G401.6 (cell line): ENCODE measurements at regions not wholly inside any gene's neighbourhood (a gene's known extent, or its start where the extent isn't known, plus 50 kb on each side); places are given as distances from the start of the nearest gene placed in this dataset.

Experiments
- FAIRE-seq: peaks from 2 replicates; lab custom pipeline; 2012; peaks lifted over from hg19 to GRCh38; lab: Jason Lieb, UNC

GRCh38 chr11:92536883-92537282 is 312.3 kb downstream of the FAT3 start:
- no peak for FAIRE-seq

- FAIRE-seq: no peak
Measured at GRCh38 chr11:92540096-92540495, 315.5 kb downstream of the FAT3 start.

- FAIRE-seq: no peak
Measured at GRCh38 chr11:92545906-92546471, 321.4 kb downstream of the FAT3 start.

DNA sequence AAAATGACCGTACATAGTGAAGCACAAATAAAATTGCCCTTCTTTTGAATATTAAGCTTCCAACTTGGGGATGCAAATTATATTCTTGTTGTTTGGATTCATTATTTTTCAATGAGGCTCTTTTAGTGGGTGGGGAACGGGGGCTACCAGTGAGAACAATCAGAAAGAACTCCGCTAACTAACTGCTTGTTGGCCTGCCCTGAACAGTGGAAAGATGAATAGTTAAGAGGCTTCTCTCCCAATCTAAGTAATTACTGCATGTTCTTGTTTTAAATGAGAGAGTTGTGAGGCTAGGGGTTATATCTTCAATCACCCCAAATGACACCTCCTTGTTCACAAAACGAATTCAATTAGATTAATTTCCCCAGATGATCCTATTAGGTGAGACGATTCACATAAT is 322.0 kb downstream of the FAT3 start:
- no peak for FAIRE-seq

GRCh38 chr11:92550411-92550810 is 325.8 kb downstream of the FAT3 start:
- no peak for FAIRE-seq

GRCh38 chr11:92550871-92551270 is 326.3 kb downstream of the FAT3 start:
- FAIRE-seq: no peak

DNA sequence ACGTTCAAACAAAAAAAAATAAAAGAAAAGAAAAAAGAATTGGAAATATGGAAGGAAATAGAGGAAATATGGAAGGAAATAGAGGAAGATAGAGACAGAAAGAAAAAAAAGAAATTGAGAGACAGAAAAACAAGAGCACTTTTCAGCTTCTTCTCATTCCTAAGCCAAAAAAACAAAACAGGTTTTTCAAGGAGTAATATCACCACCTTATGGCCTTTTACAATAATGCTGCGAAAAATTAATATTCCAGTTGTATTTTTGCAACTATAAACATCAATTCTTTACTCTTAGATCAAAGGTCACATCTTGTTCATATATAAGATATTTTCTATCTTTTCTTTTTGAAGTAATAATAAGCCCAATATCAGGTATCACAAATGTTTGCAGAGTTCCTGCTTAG is 328.3 kb downstream of the FAT3 start:
- FAIRE-seq: no peak

- FAIRE-seq: no peak
Measured at GRCh38 chr11:92554688-92555087, 330.1 kb downstream of the FAT3 start.

DNA sequence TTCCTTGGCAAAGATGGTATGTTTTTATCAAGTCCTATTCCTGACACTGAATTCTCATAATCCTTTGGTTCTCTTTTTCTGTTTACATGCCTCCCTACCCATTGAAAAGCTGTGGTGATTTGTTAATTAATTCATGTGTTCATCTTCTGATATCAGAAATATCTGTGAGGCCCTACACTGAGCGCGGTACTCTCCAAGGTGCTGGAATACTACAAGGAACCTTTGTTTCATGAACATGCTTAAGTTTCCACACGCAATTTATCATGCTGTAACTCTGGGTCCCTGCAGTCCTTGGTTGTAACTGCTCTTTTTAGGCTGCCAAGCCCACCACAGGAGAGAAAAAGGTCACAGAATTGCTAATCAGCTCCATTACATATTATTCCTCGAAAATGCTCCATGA is 331.8 kb downstream of the FAT3 start:
- FAIRE-seq: no peak

GRCh38 chr11:92557879-92558278 is 333.3 kb downstream of the FAT3 start:
- no peak for FAIRE-seq

DNA sequence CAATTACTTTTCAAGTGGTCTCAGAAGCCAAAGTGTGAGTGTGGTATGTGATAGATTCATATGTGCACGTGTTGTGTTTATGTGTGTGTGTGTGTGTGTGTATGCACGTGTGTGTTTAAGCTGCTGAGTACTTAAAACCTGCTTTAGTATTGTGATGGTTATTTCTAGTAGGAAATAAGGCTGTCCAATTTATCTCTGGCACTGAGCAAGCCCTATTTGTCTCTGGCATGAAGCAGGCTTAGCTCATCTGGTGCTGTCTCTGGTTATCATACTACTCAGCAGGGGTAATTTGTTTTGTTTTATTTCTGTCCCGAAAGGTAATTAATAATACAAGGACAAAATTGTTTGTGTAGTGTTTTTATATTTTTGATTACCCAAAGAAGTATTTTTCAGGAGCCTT is 333.7 kb downstream of the FAT3 start:
- no peak for FAIRE-seq

- FAIRE-seq: no peak
Measured at GRCh38 chr11:92569726-92570125, 345.1 kb downstream of the FAT3 start.

DNA sequence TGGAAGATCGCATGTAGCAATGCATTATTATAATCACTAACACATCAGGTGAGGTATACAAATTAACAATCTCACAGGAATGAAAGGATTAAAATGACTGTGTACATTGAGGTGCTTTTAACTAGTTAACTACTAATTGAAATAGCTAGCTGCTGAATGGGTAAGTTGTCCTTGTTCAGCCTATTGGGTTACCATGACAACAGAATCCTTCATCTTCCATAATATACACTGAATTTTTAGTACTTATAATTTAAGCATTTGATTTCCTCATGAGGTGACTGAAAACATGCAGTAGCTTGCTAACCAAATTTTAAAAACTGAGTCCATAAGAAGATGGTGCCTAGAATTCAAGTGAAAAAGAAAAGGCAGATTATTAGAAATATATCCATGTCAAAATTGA is 347.9 kb downstream of the FAT3 start:
- FAIRE-seq: no peak

GRCh38 chr11:92576315-92576714 is 351.7 kb downstream of the FAT3 start:
- no peak for FAIRE-seq

DNA sequence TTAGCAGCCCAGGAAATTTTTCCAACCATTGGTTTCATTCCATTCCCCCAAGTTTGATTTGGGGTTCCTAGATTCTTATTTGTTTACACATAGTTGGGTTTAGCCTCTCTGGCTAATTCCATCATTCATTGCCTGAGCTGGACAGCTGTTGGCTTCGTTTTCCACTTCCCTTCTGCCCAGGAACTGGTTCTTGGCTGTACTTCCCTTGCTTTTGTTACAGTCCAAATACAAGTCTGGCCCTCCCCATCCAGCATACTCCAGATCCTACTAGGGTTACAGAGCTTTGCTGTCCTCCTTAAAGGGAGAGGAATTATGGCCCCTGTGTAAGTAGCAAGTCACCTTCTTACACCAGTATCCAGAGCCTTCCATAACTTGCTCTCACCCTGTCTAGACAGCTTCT is 356.3 kb downstream of the FAT3 start:
- FAIRE-seq: no peak

DNA sequence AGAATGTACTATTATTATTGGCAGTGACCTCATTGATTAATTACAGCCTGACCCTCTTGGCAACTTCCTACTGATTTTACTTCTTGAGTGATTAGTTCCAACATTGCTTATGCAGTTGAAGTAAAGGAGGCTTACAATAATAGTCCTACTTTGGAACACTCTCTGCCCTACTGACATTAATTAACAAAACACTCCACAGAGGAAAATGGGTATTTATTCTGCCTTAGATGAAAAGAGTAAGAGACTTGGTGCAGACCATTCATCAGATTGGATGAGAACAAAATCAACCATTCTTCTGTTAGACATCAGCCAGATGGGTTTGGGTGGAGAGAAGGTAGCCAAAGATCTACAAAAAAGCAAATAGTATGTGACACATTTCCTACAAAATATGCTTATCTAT is 363.8 kb downstream of the FAT3 start:
- FAIRE-seq: no peak

DNA sequence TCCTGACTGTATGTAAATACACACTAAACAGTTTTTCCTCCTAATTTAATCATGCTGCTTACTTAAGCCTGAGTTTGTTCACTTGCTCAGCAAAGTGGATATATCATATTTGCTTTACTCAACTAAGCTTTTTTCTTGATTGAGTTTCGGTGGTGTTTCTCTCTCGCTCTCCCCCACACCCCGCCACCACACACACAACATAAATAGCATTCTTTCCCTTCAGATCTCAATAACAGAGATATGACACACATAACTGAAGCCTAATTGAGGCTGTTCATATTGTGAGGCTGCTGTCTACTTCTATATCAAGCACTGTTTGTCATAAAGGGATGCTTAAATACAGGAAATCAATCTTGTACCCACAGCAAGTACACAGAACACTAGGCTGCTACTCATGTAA is 364.9 kb downstream of the FAT3 start:
- no peak for FAIRE-seq

DNA sequence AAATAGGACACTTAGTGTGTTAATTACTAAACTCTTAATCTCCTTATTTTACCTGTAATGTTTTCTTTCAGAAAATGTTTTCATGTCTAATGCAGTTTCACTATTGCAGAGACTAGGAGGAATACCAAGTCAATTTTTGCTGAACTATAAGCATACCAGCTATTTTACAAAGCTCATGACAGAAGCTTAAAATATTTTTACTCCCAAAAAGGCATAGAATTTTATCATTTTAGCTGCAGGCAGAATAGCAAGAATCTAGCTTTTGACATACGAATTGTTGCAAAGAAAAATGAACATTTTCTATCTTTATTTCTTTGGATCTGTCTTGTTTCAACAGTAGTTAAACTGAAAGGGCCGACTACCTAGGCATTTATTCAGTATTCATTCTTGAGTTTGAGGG is 366.9 kb downstream of the FAT3 start:
- no peak for FAIRE-seq

DNA sequence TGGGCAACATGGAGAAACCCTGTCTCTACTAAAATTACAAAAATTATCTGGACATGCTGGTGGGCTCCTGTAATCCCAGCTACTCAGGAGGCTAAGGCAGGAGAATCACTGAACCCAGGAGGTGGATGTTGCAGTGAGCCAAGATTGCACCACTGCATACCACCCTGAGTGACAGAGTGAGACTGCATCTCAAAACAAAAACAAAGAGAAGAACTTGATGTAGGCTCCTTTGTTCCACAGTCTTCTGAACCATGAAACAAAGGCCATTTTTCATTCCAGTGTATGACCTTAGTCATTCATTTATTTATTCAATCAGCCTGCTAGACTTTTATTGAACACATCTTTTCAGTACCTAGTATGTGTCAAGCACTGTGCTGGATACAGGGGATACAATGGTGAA is 369.6 kb downstream of the FAT3 start:
- no peak for FAIRE-seq

GRCh38 chr11:92595052-92595451 is 370.4 kb downstream of the FAT3 start:
- FAIRE-seq: no peak

DNA sequence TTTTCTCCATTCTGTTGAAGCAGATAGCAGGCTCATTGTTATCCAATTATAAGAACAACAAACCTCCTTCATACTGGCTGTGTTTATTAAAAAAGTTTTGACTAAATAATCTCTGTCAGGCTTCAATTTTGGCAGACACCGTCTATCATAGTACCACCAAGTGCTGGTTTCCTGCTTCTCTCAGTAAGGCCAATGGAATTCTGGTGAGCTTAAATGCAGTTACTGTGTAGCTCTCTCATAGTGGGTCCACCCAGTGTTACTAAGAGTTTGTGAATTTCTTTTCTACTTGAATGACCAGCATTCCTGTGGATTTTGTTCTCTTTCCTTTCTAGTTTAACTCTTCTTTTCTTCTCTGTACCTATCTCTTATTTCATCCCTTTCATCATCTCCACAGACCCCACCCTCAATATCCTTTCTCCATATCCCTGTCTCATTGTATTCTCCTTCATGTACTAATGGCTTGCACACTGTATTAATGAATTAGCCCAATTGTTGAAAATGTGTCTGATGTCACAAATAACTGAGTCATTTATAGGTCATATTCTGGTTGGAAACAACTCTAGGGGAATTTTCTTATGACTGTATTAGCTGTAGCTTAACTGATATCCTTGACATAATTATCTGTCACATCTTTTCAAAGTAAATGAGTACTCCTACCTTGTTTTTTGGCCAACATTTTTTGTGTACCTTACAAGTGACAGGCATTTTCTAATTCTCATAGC is 372.1 kb downstream of the FAT3 start:
- FAIRE-seq: no peak

DNA sequence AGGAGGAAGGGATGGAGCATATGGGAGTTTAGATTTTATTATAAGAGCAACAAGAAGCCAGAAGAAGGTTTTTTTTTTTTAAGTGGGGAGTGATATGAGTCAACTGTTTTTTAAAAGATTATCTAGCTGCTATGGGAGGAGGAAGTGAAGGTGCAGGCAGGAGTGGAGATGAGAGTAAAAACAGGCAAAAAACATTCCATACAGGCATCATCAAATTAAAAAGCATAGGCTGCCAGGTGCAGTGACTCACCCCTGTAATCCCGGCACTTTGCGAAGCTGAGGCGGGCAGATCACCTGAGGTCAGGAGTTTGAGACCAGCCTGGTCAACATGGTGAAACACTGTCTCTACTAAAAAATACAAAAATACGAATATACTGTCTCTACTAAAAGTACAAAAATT is 368.4 kb upstream of the MTNR1B start:
- no peak for FAIRE-seq

GRCh38 chr11:92605667-92606066 is 363.8 kb upstream of the MTNR1B start:
- no peak for FAIRE-seq

DNA sequence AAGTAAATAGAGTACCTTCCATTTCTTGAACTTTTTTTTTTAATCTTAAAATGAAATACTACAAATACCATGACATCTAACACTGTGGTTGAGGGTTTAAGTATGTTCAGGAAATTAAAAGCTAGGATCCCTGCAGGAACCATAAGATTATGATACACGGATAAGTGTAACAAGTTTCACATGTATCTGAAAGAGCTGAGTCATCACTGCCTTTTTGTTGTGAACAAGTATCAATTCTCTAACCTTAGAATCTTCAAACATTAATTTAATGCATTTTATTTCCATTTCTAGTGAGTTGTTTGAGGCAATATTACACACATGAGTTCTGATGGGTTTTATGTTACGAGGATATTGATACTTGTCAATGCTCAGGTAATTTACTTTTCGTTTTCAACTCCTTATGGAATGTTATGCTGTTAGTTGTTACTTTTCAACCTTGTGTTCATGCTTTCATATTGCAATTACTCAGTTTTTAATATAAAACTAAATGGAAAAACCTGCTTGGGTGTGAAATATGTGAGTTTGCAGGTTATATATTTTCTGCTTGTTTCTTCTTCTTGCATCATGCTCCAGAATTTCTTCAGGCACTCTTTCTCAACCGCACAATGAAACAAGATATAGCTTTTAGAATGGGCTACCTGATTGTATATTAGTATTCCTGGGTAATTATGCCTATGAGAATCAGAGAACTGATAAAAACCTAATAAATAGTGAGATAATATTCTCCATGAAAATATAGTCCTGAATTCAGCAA is 361.3 kb upstream of the MTNR1B start:
- no peak for FAIRE-seq
